WTC11 (cell line): ENCODE measurements at regions not wholly inside any gene's neighbourhood (a gene's known extent, or its start where the extent isn't known, plus 50 kb on each side); places are given as distances from the start of the nearest gene placed in this dataset.
A peak's percentile ranks its signal among the peaks of the same experiment; 100 is the strongest.

ENCODE experiments used
- ATAC-seq: fragments of 200-7000 bp; cut with Tn5 transposase; 2 replicates; pipeline ENCODE4 v1.10.0; 2021; ENCODE audit warnings: mild to moderate bottlenecking, moderate library complexity
- CTCF ChIA-PET: fragments of 300-600 bp; sonication (Branson Sonifier 250); formaldehyde crosslinking; loops from one replicate; lab custom pipeline; 2021; ENCODE audit warnings: antibody characterized with exemption; lab: Charles Lee
- POLR2A ChIA-PET: fragments of 350-600 bp; sonication (Branson Sonifier 250); formaldehyde crosslinking; loops from one replicate; lab custom pipeline; 2021; ENCODE audit warnings: antibody characterized with exemption; lab: Charles Lee
- DNase-seq: peaks from one replicate; pipeline ENCODE4 v3.0.0; 2021; ENCODE audit warnings: low spot score
- H3K27ac Mint-ChIP-seq: 2 replicates; pipeline ENCODE4 v1.8.0; 2021; ENCODE audit warnings: mixed read lengths
- H3K27me3 Mint-ChIP-seq: 2 replicates; pipeline ENCODE4 v1.8.0; 2021; ENCODE audit warnings: low read depth, mild to moderate bottlenecking, moderate library complexity, mixed read lengths
- H3K36me3 Mint-ChIP-seq: 2 replicates; pipeline ENCODE4 v1.8.0; 2021; ENCODE audit warnings: mixed read lengths
- H3K4me1 Mint-ChIP-seq: 2 replicates; pipeline ENCODE4 v1.8.0; 2022; ENCODE audit warnings: mixed read lengths
- H3K4me3 Mint-ChIP-seq: 2 replicates; pipeline ENCODE4 v1.8.0; 2021; ENCODE audit warnings: mild to moderate bottlenecking, moderate library complexity, mixed read lengths
- H3K9me3 Mint-ChIP-seq: 2 replicates; pipeline ENCODE4 v1.8.0; 2021; ENCODE audit warnings: mixed read lengths
- CREB1 ChIP-seq: sonication (generic); formaldehyde crosslinking; IDR thresholded peaks from 2 replicates; pipeline ENCODE4 v1.8.0; 2023; ENCODE audit warnings: mild to moderate bottlenecking, missing genetic modification reagents
- EMX1 ChIP-seq: fragments of 250-450 bp; sonication (Bioruptor Pico); IDR thresholded peaks from 2 replicates; pipeline ENCODE4 v1.8.0; 2021; ENCODE audit warnings: mild to moderate bottlenecking
- ESRRA ChIP-seq: sonication (generic); formaldehyde crosslinking; IDR thresholded peaks from 2 replicates; pipeline ENCODE4 v1.8.1; 2022; ENCODE audit warnings: mild to moderate bottlenecking, missing genetic modification reagents, borderline replicate concordance
- ETV6 ChIP-seq: sonication (generic); formaldehyde crosslinking; IDR thresholded peaks from 2 replicates; pipeline ENCODE4 v1.8.1; 2022; ENCODE audit warnings: mild to moderate bottlenecking, missing genetic modification reagents
- GABPB1 ChIP-seq: sonication (generic); formaldehyde crosslinking; IDR thresholded peaks from 2 replicates; pipeline ENCODE4 v1.8.1; 2023; ENCODE audit warnings: mild to moderate bottlenecking, missing genetic modification reagents
- GTF2I ChIP-seq: fragments of 250-450 bp; sonication (Bioruptor Pico); conservative IDR thresholded peaks from 2 replicates; pipeline ENCODE4 v1.4.0; 2021; ENCODE audit warnings: mild to moderate bottlenecking
- HMGA2 ChIP-seq: fragments of 250-450 bp; sonication (Bioruptor Pico); IDR thresholded peaks from 2 replicates; pipeline ENCODE4 v1.4.0; 2021; ENCODE audit warnings: mild to moderate bottlenecking, moderate library complexity
- JAZF1 ChIP-seq: fragments of 250-450 bp; sonication (Bioruptor Pico); IDR thresholded peaks from 2 replicates; pipeline ENCODE4 v1.9.0; 2021; ENCODE audit warnings: moderate library complexity, mild to moderate bottlenecking, inconsistent platforms
- JUN ChIP-seq: sonication (generic); formaldehyde crosslinking; IDR thresholded peaks from 2 replicates; pipeline ENCODE4 v1.8.0; 2023; ENCODE audit warnings: mild to moderate bottlenecking, missing genetic modification reagents
- MLX ChIP-seq: sonication (generic); formaldehyde crosslinking; IDR thresholded peaks from 2 replicates; pipeline ENCODE4 v1.8.1; 2023; ENCODE audit warnings: mild to moderate bottlenecking, missing genetic modification reagents, moderate library complexity
- NFYB ChIP-seq: sonication (generic); formaldehyde crosslinking; conservative IDR thresholded peaks from 2 replicates; pipeline ENCODE4 v1.8.0; 2022; ENCODE audit warnings: low read depth, missing genetic modification reagents
- NR3C1 ChIP-seq: sonication (generic); formaldehyde crosslinking; conservative IDR thresholded peaks from 2 replicates; pipeline ENCODE4 v1.8.1; 2023; ENCODE audit warnings: low read depth, mild to moderate bottlenecking, missing genetic modification reagents
- RORB ChIP-seq: fragments of 250-450 bp; sonication (Bioruptor Pico); IDR thresholded peaks from 2 replicates; pipeline ENCODE4 v1.9.0; 2021; ENCODE audit warnings: mild to moderate bottlenecking
- TP53 ChIP-seq: sonication (generic); formaldehyde crosslinking; IDR thresholded peaks from 2 replicates; pipeline ENCODE4 v1.8.1; 2023; ENCODE audit warnings: mild to moderate bottlenecking, missing genetic modification reagents
- USF1 ChIP-seq: sonication (generic); formaldehyde crosslinking; IDR thresholded peaks from 2 replicates; pipeline ENCODE4 v1.8.0; 2022; ENCODE audit warnings: mild to moderate bottlenecking, missing genetic modification reagents
- ZNF121 ChIP-seq: sonication (generic); formaldehyde crosslinking; IDR thresholded peaks from 2 replicates; pipeline ENCODE4 v1.8.0; 2023; ENCODE audit warnings: missing genetic modification reagents
- ZNF423 ChIP-seq: fragments of 250-450 bp; sonication (Bioruptor Pico); IDR thresholded peaks from 2 replicates; pipeline ENCODE4 v2.1.2; 2022; ENCODE audit warnings: mild to moderate bottlenecking, moderate library complexity
- TF ChIP-seq, protein P1 (sequence below): sonication (generic); formaldehyde crosslinking; IDR thresholded peaks from 2 replicates; pipeline ENCODE4 v1.8.1; 2022; ENCODE audit warnings: low read depth, mild to moderate bottlenecking, moderate library complexity, missing genetic modification reagents, borderline replicate concordance
- TF ChIP-seq, protein P2 (sequence below): sonication (generic); formaldehyde crosslinking; IDR thresholded peaks from 2 replicates; pipeline ENCODE4 v1.8.0; 2023; ENCODE audit warnings: missing genetic modification reagents
- TF ChIP-seq, protein P3 (sequence below): sonication (generic); formaldehyde crosslinking; IDR thresholded peaks from 2 replicates; pipeline ENCODE4 v1.8.1; 2022; ENCODE audit warnings: mild to moderate bottlenecking, missing genetic modification reagents, moderate library complexity, borderline replicate concordance
- TF ChIP-seq, protein P4 (sequence below): sonication (generic); formaldehyde crosslinking; IDR thresholded peaks from 2 replicates; pipeline ENCODE4 v1.8.1; 2023; ENCODE audit warnings: mild to moderate bottlenecking, missing genetic modification reagents

DNA sequence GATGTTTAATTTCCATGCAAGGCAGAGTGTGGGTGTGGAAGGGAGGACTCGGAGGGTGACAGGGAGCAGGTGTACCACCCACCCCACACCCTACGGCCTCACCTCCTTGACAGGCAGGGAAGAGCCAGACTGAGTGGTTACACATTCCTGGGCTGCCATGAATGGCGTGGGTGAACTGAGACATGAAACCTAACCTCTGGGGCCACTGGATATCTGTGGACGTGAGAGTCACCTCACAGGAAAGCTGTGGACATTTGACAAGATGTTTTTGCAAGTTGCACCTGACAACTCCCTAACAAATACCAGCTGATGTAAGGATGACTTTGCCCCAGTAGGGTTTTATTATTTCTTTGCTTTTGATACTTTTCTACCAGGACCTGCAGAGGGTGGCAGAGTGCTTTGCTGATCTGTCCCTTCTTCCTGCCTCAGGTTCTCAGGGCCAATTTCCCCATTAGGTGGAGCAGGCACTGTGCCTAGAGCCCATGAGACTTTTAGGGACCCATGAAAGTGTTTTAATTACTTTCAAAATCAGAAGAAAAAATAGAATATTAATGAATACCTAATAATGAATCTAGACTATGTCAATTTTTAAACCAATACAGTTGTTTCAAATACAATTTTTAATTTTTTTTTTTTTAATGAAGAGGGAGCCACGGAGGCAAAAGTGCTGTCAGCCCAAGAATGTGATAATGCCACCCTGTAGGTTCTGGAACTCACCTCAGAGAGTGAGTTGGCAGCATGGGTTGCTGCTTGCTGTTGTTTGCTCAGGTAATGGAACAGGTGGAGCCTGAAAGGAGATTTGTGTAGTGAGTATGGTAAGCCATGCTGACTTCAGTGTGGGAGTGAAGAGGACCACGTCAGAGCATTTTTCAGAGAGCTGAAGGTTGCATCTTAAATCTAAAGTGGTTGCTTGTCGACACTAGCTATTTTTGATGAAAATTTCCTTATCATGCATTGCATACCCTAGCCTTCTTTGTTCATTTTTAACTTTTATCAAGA lies 58.0 kb upstream of the CYSLTR2 start:
- Mint-ChIP-seq H3K36me3 (peaks cover 31% of the 10 kb centered on the region), H3K27ac (no peak overlapping the region)
- POLR2A ChIA-PET = no interaction called here

DNA sequence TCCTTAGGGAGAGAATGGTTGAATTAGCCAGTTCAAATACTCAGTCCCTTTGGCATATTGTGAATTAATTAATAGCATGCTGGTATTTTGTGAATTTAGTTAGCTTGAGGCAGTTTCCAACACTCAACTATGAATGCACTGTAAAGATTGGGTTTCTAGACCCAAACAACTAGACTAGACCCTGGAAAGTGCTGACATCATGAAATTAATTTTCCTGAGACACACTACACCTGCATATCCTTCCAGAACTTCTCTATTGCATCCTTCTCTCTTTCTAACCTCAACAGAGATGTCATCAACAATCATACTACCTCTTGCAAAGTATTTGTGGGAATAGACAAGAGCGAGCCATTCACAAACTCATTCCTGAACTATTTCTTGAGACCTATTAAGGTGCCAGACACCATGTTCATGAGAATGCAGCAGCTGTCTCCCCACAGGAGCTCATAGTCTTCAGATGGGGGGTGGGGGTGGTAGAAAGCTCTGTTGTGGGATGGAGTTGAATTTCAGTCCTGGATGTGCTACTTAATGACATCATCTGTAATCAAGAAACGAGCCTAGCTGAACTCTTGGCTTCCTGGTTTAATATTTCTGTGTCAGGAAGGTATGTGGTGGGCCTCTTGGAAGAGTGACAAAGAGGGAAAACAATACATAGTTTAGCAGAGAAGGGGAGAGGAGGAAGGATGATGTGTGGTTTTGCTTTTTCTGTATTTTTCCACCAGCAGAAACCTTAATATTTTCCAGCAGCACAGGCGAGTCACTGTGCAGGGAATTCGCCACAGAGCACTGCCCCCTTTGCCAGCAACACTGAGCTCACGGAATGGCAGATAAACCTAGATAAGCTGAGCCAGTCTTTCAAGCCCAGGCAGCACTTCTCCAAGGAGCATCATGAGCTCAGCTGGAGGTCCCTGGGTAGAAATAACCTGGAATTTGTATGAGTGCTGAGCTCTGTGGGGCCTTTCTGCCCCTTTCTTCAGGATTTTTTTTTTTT lies 53.1 kb upstream of the CYSLTR2 start:
- Mint-ChIP-seq H3K4me1 (peaks cover 23% of the 10 kb centered on the region), H3K36me3 (peaks cover 25% of the 10 kb centered on the region), H3K9me3 (peaks cover 44% of the 10 kb centered on the region), H3K4me3 (no peak overlapping the region), H3K27ac (no peak overlapping the region), H3K27me3 (peaks cover 2% of the 10 kb centered on the region; the same call in 1 of the 2 replicates)
- TF ChIP-seq ESRRA (no peak), JUN (no peak), RORB (no peak), TP53 (no peak), ETV6 (CRISPR knock-in tag) (no peak), GTF2I (no peak), JAZF1 (CRISPR knock-in tag) (no peak), MLX (CRISPR knock-in tag) (no peak), NR3C1 (no peak), EMX1 (CRISPR knock-in tag) (no peak), ZNF423 (CRISPR knock-in tag) (no peak), HMGA2 (CRISPR knock-in tag) (no peak), NFYB (CRISPR knock-in tag) (no peak)
- TF ChIP-seq, protein P1, sequence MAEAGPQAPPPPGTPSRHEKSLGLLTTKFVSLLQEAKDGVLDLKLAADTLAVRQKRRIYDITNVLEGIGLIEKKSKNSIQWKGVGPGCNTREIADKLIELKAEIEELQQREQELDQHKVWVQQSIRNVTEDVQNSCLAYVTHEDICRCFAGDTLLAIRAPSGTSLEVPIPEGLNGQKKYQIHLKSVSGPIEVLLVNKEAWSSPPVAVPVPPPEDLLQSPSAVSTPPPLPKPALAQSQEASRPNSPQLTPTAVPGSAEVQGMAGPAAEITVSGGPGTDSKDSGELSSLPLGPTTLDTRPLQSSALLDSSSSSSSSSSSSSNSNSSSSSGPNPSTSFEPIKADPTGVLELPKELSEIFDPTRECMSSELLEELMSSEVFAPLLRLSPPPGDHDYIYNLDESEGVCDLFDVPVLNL = no peak
- ChIA-PET CTCF (interaction anchor here (0.6 to 1.7 kb wide), 4 partner anchors 21 to 171 kb away, joined by 3 to 7 read pairs (median 3); no protein-coding TSS in a partner anchor), POLR2A (interaction anchor here (1.1 kb wide), 1 partner anchor 506 kb away, joined by 4 read pairs; the partner anchor contains the start of gene MED4)
- DNase-seq (no peak), ATAC-seq (peak; percentile 48)

More for the DNA sequence above, 58.0 kb upstream of the CYSLTR2 start:
- Mint-ChIP-seq H3K27me3 (peaks cover 2% of the 10 kb centered on the region; the same call in 1 of the 2 replicates), H3K9me3 (peaks cover 42% of the 10 kb centered on the region), H3K4me1 (peaks cover 53% of the 10 kb centered on the region), H3K4me3 (no peak overlapping the region)
- TF ChIP-seq NFYB (CRISPR knock-in tag) (no peak), GABPB1 (CRISPR knock-in tag) (0 out of 2 replicates have a peak, but pooled peaks have one; percentile 38)
- CTCF ChIA-PET = interaction anchor here (0.7 to 3.2 kb wide), 5 partner anchors 15 to 173 kb away, joined by 3 to 25 read pairs (median 10); no protein-coding TSS in a partner anchor
- peak; percentile 79 for ATAC-seq
- peak; percentile 32 for DNase-seq

DNA sequence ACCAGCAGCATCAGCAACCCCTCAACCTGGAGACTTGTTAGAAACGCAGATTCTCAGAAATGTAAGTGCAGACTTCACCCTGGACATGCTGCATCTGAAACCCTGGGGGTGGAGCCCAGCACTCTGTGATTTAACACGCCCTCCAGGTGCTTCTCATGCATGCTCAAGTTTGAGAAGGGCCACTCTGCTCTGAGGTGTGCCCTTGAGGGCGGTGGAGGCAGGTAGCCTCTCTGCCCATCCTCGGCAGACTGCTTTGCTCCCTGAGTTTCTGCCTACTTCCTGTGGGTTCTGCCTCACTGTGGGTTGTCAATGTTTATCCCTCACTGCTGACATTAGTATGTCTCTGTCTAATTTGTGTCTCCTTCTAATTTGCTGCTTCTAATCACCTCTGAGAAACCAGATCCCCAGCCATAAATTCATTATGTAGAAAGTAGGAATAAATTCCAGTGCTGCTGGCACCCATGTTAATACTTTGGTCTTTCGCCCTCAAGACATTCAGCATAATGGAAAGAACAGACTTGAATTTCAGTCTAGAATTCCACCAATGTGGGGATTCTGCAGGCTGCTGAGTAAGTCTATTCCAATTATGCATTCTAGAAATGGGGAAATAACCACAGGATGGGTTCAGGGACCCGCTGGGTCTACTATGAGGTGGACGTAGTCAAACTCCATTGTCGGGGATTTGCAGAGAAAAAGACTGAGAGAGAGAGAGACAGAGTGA lies 51.3 kb upstream of the CYSLTR2 start:
- CTCF ChIA-PET = no interaction called here
- Mint-ChIP-seq H3K27ac (no peak overlapping the region), H3K36me3 (peaks cover 32% of the 10 kb centered on the region), H3K4me1 (peaks cover 20% of the 10 kb centered on the region), H3K9me3 (peaks cover 50% of the 10 kb centered on the region), H3K4me3 (no peak overlapping the region), H3K27me3 (peaks cover 2% of the 10 kb centered on the region; the same call in 1 of the 2 replicates)
- ATAC-seq (peak; percentile 48; the same call in 1 of the 2 replicates), DNase-seq (no peak)
- POLR2A ChIA-PET = no interaction called here
- no peak for TF ChIP-seq ZNF121 (CRISPR knock-in tag)
- no peak for TF ChIP-seq USF1 (CRISPR knock-in tag)
- TF ChIP-seq, protein P2, sequence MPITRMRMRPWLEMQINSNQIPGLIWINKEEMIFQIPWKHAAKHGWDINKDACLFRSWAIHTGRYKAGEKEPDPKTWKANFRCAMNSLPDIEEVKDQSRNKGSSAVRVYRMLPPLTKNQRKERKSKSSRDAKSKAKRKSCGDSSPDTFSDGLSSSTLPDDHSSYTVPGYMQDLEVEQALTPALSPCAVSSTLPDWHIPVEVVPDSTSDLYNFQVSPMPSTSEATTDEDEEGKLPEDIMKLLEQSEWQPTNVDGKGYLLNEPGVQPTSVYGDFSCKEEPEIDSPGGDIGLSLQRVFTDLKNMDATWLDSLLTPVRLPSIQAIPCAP (CRISPR knock-in tag) = no peak
- no peak for TF ChIP-seq NR3C1
- TF ChIP-seq, protein P3, sequence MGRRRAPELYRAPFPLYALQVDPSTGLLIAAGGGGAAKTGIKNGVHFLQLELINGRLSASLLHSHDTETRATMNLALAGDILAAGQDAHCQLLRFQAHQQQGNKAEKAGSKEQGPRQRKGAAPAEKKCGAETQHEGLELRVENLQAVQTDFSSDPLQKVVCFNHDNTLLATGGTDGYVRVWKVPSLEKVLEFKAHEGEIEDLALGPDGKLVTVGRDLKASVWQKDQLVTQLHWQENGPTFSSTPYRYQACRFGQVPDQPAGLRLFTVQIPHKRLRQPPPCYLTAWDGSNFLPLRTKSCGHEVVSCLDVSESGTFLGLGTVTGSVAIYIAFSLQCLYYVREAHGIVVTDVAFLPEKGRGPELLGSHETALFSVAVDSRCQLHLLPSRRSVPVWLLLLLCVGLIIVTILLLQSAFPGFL (CRISPR knock-in tag) = no peak
- no peak for TF ChIP-seq CREB1 (CRISPR knock-in tag)
- no peak for TF ChIP-seq EMX1 (CRISPR knock-in tag)
- no peak for TF ChIP-seq ETV6 (CRISPR knock-in tag)
- TF ChIP-seq, protein P4, sequence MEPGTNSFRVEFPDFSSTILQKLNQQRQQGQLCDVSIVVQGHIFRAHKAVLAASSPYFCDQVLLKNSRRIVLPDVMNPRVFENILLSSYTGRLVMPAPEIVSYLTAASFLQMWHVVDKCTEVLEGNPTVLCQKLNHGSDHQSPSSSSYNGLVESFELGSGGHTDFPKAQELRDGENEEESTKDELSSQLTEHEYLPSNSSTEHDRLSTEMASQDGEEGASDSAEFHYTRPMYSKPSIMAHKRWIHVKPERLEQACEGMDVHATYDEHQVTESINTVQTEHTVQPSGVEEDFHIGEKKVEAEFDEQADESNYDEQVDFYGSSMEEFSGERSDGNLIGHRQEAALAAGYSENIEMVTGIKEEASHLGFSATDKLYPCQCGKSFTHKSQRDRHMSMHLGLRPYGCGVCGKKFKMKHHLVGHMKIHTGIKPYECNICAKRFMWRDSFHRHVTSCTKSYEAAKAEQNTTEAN = no peak
- TF ChIP-seq HMGA2 (CRISPR knock-in tag) = no peak
